H9 (cell line): ENCODE measurements at regions not wholly inside any gene's neighbourhood (a gene's known extent, or its start where the extent isn't known, plus 50 kb on each side); places are given as distances from the start of the nearest gene placed in this dataset.

Experiments used
- DNase-seq: peaks from one replicate; pipeline ENCODE4 v3.0.0-alpha.2; 2017
- H2AFZ ChIP-seq: one replicate; pipeline ENCODE4 v1.6.1; 2013; ENCODE audit warnings: mild to moderate bottlenecking, low read length, control low read depth, moderate library complexity
- H2AK5ac ChIP-seq: 2 replicates; pipeline ENCODE4 v1.6.1; 2013; ENCODE audit warnings: low read length, control low read depth, mixed read lengths; ENCODE audit not compliant: insufficient read length
- H2BK120ac ChIP-seq: one replicate; pipeline ENCODE4 v1.6.1; 2013; ENCODE audit warnings: low read depth, mild to moderate bottlenecking, low read length, control low read depth, inconsistent platforms; ENCODE audit not compliant: poor library complexity, severe bottlenecking
- H2BK12ac ChIP-seq: 2 replicates; pipeline ENCODE4 v1.6.1; 2013; ENCODE audit warnings: low read length, control low read depth, mixed read lengths, low read depth; ENCODE audit not compliant: insufficient read length
- H2BK15ac ChIP-seq: 2 replicates; pipeline ENCODE4 v1.6.1; 2013; ENCODE audit warnings: low read depth, low read length, control low read depth
- H2BK20ac ChIP-seq: one replicate; pipeline ENCODE4 v1.6.1; 2013; ENCODE audit warnings: low read depth, mild to moderate bottlenecking, low read length, control low read depth, inconsistent platforms; ENCODE audit not compliant: poor library complexity, severe bottlenecking
- H2BK5ac ChIP-seq: 2 replicates; pipeline ENCODE4 v1.6.1; 2013; ENCODE audit warnings: low read length, control low read depth, mixed read lengths; ENCODE audit not compliant: insufficient read length
- H3K14ac ChIP-seq: 2 replicates; pipeline ENCODE4 v1.6.1; 2013; ENCODE audit warnings: low read length, control low read depth; ENCODE audit not compliant: insufficient read depth
- H3K18ac ChIP-seq: 2 replicates; pipeline ENCODE4 v1.6.1; 2013; ENCODE audit warnings: low read depth, mild to moderate bottlenecking, mixed read lengths, low read length, control low read depth; ENCODE audit not compliant: insufficient read length
- H3K23ac ChIP-seq: 2 replicates; pipeline ENCODE4 v1.6.1; 2013; ENCODE audit warnings: low read length, control low read depth, mixed read lengths, low read depth; ENCODE audit not compliant: insufficient read length
- H3K23me2 ChIP-seq: 2 replicates; pipeline ENCODE4 v1.6.1; 2013; ENCODE audit warnings: low read depth, mild to moderate bottlenecking, mixed read lengths, low read length, control low read depth; ENCODE audit not compliant: insufficient read length, poor library complexity, severe bottlenecking
- H3K27ac ChIP-seq: 2 replicates; pipeline ENCODE4 v1.5.1; 2013; ENCODE audit warnings: low read length, control low read depth, mixed read lengths, low read depth; ENCODE audit not compliant: insufficient read length
- H3K27me3 ChIP-seq: 2 replicates; pipeline ENCODE4 v1.6.1; 2013; ENCODE audit warnings: low read length, control low read depth, inconsistent platforms; ENCODE audit not compliant: insufficient read depth
- H3K4ac ChIP-seq: 2 replicates; pipeline ENCODE4 v1.6.1; 2013; ENCODE audit warnings: low read depth, mild to moderate bottlenecking, control low read depth, inconsistent platforms, low read length, moderate library complexity
- H3K4me1 ChIP-seq: 2 replicates; pipeline ENCODE4 v1.6.1; 2013; ENCODE audit warnings: low read length, control low read depth, inconsistent platforms; ENCODE audit not compliant: insufficient read depth
- H3K4me2 ChIP-seq: 2 replicates; pipeline ENCODE4 v1.6.1; 2013; ENCODE audit warnings: low read length, control low read depth, mixed read lengths; ENCODE audit not compliant: insufficient read length, insufficient read depth
- H3K56ac ChIP-seq: 2 replicates; pipeline ENCODE4 v1.6.1; 2013; ENCODE audit warnings: low read depth, mild to moderate bottlenecking, mixed read lengths, low read length, control low read depth; ENCODE audit not compliant: insufficient read length
- H3K79me1 ChIP-seq: 2 replicates; pipeline ENCODE4 v1.6.1; 2013; ENCODE audit warnings: low read depth, mild to moderate bottlenecking, moderate library complexity, low read length, control low read depth, inconsistent platforms; ENCODE audit not compliant: insufficient read depth, poor library complexity, severe bottlenecking
- H3K79me2 ChIP-seq: 2 replicates; pipeline ENCODE4 v1.6.1; 2013; ENCODE audit warnings: low read length, control low read depth, inconsistent platforms; ENCODE audit not compliant: insufficient read depth
- H3K9ac ChIP-seq: 2 replicates; pipeline ENCODE4 v1.6.1; 2013; ENCODE audit warnings: low read length, control low read depth, mixed read lengths; ENCODE audit not compliant: insufficient read length; ENCODE audit errors: extremely low read depth
- H3K9me3 ChIP-seq: one replicate; pipeline ENCODE4 v1.6.1; 2013; ENCODE audit warnings: low read depth, low read length, inconsistent platforms; ENCODE audit not compliant: control insufficient read depth
- H3T11ph ChIP-seq: one replicate; pipeline ENCODE4 v1.6.1; 2013; ENCODE audit warnings: mild to moderate bottlenecking, low read length, control low read depth, inconsistent platforms
- H4K20me1 ChIP-seq: one replicate; pipeline ENCODE4 v1.6.1; 2013; ENCODE audit not compliant: control insufficient read depth, insufficient read length, insufficient read depth
- H4K5ac ChIP-seq: 2 replicates; pipeline ENCODE4 v1.6.1; 2013; ENCODE audit warnings: low read depth, mild to moderate bottlenecking, mixed read lengths, low read length, control low read depth; ENCODE audit not compliant: insufficient read length
- H4K8ac ChIP-seq: replicated peaks from 2 replicates; pipeline ENCODE4 v1.6.1; 2013; ENCODE audit warnings: low read length, control low read depth, mixed read lengths, low read depth; ENCODE audit not compliant: insufficient read length
- H4K91ac ChIP-seq: 2 replicates; pipeline ENCODE4 v1.6.1; 2013; ENCODE audit warnings: low read depth, mild to moderate bottlenecking, moderate library complexity, mixed read lengths, low read length, control low read depth; ENCODE audit not compliant: insufficient read length
- H3K27ac Mint-ChIP-seq, 3 experiments: 2 replicates in 2 of 3; 3 replicates in 1 of 3; pipeline ENCODE4 v1.8.0; 2020 to 2021; ENCODE audit warnings: mixed read lengths in 3 of 3, mild to moderate bottlenecking in 1 of 3, moderate library complexity in 1 of 3
- H3K27me3 Mint-ChIP-seq: 2 replicates; pipeline ENCODE4 v1.8.0; 2021; ENCODE audit warnings: low read depth, mild to moderate bottlenecking, moderate library complexity, mixed read lengths
- H3K36me3 Mint-ChIP-seq, 3 experiments: 2 replicates in 2 of 3; 3 replicates in 1 of 3; pipeline ENCODE4 v1.8.0; 2020 to 2021; ENCODE audit warnings: low read depth in 3 of 3, mixed read lengths in 3 of 3; ENCODE audit not compliant: insufficient read depth in 1 of 3
- H3K4me1 Mint-ChIP-seq, 2 experiments: 2 replicates each; pipeline ENCODE4 v1.8.0; 2020; ENCODE audit warnings: mixed read lengths in 2 of 2
- H3K4me3 Mint-ChIP-seq, 2 experiments: 2 replicates in 1 of 2; 3 replicates in 1 of 2; pipeline ENCODE4 v1.8.0; 2020 to 2021; ENCODE audit warnings: mild to moderate bottlenecking in 2 of 2, mixed read lengths in 2 of 2, moderate library complexity in 1 of 2
- H3K9me3 Mint-ChIP-seq, 2 experiments: 2 replicates in 1 of 2; 3 replicates in 1 of 2; pipeline ENCODE4 v1.8.0; 2020; ENCODE audit warnings: mild to moderate bottlenecking in 2 of 2, mixed read lengths in 2 of 2, moderate library complexity in 1 of 2
- CTCF ChIP-seq: fragments of 200-600 bp; sonication (generic); conservative IDR thresholded peaks from 3 replicates; pipeline ENCODE4 v1.8.0; 2021; ENCODE audit warnings: antibody characterized with exemption, mild to moderate bottlenecking
- WGBS: extraction: QIAGEN DNeasy Blood & Tissue Kit; methylation state at CpG from one replicate; pipeline ENCODE4 v1.1.7; 2013; ENCODE audit warnings: missing lambda C conversion rate, low lambda C conversion rate, mixed read lengths; ENCODE audit not compliant: insufficient read length; ENCODE audit errors: extremely low coverage; 5-methylcytosine and 5-hydroxymethylcytosine counted together

GRCh38 chr2:3094999-3095958 lies 282.3 kb downstream of the EIPR1 start:
- H3K4me2 ChIP-seq: no peak overlapping the region
- WGBS: no CpG with 5 or more reads among the region's 14 CpGs
- H3K79me2 ChIP-seq: no peaks in the 10 kb centered on the region
- H4K91ac ChIP-seq: no peak overlapping the region
- no peak overlapping the region for H2BK12ac ChIP-seq
- H2AFZ ChIP-seq: no peak overlapping the region
- no peak overlapping the region for H2BK15ac ChIP-seq
- H2BK120ac ChIP-seq: no peak overlapping the region
- no peaks in the 10 kb centered on the region for H3K36me3 Mint-ChIP-seq
- H3K9me3 ChIP-seq: no peaks in the 10 kb centered on the region
- H3K4ac ChIP-seq: no peak overlapping the region
- no peak overlapping the region; the same call in 1 of the 2 replicates for H3K14ac ChIP-seq
- H2AK5ac ChIP-seq: no peak overlapping the region
- H3K9ac ChIP-seq: no peak overlapping the region
- no peaks in the 10 kb centered on the region for H3K27me3 ChIP-seq
- no peaks in the 10 kb centered on the region; the same call in 1 of the 2 replicates for H3K4me1 ChIP-seq
- H3K27me3 Mint-ChIP-seq: peaks cover 5% of the 10 kb centered on the region; the same call in 1 of the 2 replicates
- no peak overlapping the region for H4K5ac ChIP-seq
- H3K23me2 ChIP-seq: no peaks in the 10 kb centered on the region
- H3K79me1 ChIP-seq: no peaks in the 10 kb centered on the region
- H3K56ac ChIP-seq: no peak overlapping the region
- no peak overlapping the region for H2BK5ac ChIP-seq
- no peak overlapping the region for H3K4me3 Mint-ChIP-seq
- H3K27ac ChIP-seq: no peak overlapping the region
- H3K4me1 Mint-ChIP-seq: peaks cover 11 to 13% of the 10 kb centered on the region in 2 experiments
- no peak overlapping the region for H3K23ac ChIP-seq
- no peak for TF ChIP-seq CTCF
- no peaks in the 10 kb centered on the region for H3K9me3 Mint-ChIP-seq
- H3K18ac ChIP-seq: no peak overlapping the region
- no peak overlapping the region for H2BK20ac ChIP-seq
- no peak for DNase-seq
- H3T11ph ChIP-seq: no peak overlapping the region
- no peak overlapping the region for H4K8ac ChIP-seq
- no peaks in the 10 kb centered on the region for H4K20me1 ChIP-seq
- no peak overlapping the region for H3K27ac Mint-ChIP-seq
